22Rv1 (cell line): ENCODE measurements at regions not wholly inside any gene's neighbourhood (a gene's known extent, or its start where the extent isn't known, plus 50 kb on each side); places are given as distances from the start of the nearest gene placed in this dataset.

Experiments used
- H3K27ac ChIP-seq: fragments of 450-650 bp; 2 replicates; pipeline ENCODE4 v1.5.1; 2017
- ZFX ChIP-seq: fragments of 450-650 bp; IDR thresholded peaks from 2 replicates; pipeline ENCODE4 v1.6.1; 2017; ENCODE audit warnings: antibody characterized with exemption, borderline replicate concordance
- TF ChIP-seq, protein P1 (sequence below): fragments of 450-650 bp; IDR thresholded peaks from 2 replicates; pipeline ENCODE4 v1.5.1; 2017; ENCODE audit warnings: mild to moderate bottlenecking

DNA sequence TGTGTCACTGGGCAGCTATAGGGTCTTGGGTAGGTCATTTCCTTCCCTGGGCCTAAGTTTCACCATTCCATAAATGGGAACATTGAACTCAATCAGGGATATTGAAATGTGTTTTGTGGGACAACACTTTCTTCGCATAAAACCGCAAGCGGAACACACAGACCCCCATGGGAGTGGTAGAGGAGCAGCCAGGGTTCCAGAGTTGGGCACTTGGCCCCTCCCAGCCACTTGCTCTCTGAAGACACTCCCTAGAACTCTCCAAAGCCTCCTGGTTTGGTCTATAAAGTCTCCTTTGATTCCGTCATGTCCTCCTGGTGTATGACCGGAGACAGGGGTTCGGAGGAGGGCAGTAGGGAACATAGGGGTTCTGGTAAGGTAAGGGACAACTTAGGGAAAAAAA is 271.7 kb downstream of the UACA start:
- H3K27ac ChIP-seq: no peak overlapping the region

DNA sequence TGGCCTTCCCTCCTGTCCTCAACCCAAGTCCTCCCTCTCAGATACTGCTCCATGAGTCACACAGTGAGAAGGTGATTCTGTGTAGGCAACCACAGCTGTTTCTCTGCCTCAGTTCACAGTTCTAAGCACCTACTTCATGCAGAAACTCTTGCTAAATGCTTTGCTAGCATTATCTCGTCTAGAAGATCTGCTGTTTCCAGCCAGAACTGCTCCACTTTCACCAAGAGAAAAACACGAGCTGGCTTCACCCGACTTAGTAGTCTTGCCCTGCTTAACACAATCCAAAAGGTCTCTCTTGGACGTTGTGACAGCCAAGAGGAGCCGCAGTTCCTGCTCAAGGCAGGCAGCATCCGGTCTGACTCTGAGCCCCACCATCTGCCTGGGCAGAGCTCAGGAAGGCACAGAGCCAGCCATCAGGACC is 272.1 kb downstream of the UACA start:
- no peak overlapping the region for H3K27ac ChIP-seq
- TF ChIP-seq, protein P1, sequence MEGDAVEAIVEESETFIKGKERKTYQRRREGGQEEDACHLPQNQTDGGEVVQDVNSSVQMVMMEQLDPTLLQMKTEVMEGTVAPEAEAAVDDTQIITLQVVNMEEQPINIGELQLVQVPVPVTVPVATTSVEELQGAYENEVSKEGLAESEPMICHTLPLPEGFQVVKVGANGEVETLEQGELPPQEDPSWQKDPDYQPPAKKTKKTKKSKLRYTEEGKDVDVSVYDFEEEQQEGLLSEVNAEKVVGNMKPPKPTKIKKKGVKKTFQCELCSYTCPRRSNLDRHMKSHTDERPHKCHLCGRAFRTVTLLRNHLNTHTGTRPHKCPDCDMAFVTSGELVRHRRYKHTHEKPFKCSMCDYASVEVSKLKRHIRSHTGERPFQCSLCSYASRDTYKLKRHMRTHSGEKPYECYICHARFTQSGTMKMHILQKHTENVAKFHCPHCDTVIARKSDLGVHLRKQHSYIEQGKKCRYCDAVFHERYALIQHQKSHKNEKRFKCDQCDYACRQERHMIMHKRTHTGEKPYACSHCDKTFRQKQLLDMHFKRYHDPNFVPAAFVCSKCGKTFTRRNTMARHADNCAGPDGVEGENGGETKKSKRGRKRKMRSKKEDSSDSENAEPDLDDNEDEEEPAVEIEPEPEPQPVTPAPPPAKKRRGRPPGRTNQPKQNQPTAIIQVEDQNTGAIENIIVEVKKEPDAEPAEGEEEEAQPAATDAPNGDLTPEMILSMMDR: no peak
- no peak for TF ChIP-seq ZFX

More for the DNA sequence above, 271.7 kb downstream of the UACA start:
- TF ChIP-seq, protein P1: no peak
- TF ChIP-seq ZFX: no peak

DNA sequence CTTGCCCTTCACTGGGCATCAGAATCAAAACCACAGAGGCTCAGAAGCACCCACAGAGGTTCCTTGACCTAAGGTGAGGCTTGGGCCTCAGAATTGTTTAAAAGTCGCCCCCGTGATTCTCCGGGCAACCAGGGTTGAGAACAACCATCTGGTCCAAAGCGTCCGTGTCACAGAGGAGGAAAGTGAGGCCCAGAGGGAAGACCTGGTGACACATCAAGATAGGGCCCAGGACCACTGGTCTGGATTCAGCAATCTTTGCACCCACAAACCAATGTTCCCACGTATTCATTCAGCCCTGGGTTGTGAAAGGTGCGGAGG is 272.6 kb downstream of the UACA start:
- no peak overlapping the region for H3K27ac ChIP-seq

DNA sequence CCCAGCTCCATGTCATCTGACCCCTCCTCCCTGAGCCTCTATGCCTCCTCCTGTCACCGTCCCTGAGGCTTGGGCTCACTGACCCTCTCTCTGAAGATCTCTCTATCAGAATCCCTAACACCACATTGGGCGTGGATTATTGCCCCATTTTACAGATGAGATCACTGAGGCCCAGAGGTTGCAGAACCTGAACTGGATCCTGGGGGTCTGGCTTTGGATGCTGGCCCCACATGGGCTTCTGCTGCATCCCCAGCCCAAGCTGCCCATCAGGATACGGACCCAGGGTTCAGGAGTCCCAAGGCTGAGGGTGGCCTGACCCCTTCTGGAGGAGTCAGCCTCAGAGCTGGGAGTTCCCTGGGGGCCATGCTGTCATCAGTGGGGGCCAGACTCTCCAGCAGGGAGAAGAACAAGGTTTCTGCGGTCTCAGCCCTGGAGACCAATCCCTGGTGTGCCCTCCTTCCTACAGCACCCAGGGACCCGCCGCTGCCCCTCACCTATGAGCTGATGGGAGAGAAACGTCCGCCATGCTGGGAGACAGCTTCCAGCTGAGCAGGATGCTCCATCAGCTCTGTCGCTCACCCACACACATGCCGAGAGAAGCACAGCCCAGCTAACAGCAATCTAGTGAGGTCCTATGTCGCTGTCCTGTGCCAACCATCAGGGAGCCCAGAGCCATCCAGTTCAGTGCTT is 273.1 kb downstream of the UACA start:
- TF ChIP-seq, protein P1: no peak
- no peak for TF ChIP-seq ZFX

More for the DNA sequence above, 272.6 kb downstream of the UACA start:
- no peak for TF ChIP-seq ZFX
- TF ChIP-seq, protein P1: no peak

DNA sequence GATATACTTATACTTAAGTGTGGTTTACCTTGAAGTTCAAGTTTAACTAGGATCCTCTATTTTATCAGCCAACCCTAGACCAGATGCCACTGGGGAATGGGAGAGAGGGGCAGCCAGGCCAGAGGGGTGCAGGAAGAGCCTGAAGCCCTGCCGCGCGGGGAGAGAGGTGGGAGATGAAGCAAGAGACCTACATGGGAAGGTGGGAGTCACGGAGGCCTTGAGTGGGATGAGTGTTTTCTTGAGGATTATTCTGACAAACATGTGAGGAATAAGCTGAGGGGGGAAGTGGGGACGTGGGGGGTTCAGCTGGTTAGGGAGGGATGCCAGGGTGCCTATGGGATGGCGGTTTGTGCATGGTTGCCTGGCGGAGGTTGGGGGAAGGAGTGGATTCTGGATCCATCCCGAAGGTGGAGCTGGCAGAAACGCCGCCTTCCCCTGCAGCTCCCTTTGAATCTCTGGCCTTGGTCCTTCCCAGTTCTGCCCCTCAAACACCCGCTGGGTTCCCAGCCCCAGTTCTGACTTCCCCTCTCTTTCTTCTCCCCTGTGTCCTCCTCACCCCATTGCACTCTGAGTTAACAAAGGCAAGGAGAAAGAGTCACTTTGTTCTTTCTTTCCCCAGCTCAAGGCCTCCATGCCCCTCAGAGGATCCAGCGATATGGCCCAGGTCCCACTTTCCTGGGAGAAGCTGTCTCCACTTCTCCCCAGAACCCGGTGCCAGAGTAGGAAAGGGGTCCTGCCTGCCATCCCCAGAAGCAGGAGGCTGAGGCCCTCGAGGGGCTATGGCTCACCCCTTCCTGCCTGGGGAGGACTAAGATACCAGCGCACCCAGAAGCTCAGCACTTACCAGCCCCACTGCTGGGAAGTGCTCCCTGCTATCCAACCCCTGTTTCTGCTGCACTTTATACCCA is 274.2 kb downstream of the UACA start:
- H3K27ac ChIP-seq: no peak overlapping the region
- no peak for TF ChIP-seq ZFX
- TF ChIP-seq, protein P1: no peak

More for the DNA sequence above, 273.1 kb downstream of the UACA start:
- H3K27ac ChIP-seq: no peak overlapping the region

DNA sequence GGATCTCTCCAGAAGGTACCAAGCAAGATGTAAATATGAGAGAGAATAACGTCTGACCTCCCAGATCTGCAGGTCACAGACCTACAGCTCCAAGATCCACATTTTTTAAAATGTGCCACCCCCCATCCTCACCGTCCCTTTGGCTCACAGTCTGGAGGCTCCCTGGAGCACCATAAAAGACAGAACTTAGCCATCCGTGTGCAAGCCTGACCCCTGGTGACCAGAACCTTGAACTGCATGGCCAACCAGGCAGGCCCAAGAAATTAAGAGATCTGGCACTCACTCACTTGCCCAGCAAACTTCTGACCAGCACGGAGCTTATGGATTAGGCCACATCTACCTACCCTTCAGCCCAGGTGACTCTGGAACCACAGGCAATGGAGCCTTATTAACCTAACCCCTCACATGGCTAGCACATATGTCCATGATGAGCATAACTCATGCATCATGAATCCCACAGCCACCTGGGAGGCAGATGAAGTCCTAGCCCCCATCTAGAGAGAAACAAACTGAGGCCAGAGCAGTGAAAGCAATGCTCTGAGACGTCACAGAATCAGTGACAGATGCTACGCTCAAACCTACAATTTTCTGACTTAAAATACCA is 275.3 kb downstream of the UACA start:
- TF ChIP-seq, protein P1: peak; percentile 91
- TF ChIP-seq ZFX: no peak
- H3K27ac ChIP-seq: no peak overlapping the region

DNA sequence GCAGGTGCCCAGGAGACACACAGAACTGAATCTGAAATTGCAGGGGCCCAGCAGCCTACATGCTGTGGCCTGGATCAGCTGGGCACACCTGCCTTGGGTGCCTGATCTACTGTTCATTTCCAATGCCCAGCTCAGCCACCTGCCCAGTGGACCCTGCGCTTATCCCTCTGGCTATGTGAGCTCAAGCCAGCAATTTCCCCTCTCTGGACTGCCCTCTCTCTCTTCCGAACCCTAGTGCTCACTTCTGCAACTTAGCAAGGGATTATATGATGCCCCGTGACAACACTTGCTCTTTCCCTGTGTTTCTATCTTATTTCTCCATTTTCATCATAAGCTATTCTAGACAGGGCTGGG is 276.0 kb downstream of the UACA start:
- no peak for TF ChIP-seq ZFX
- TF ChIP-seq, protein P1: no peak
- no peak overlapping the region for H3K27ac ChIP-seq
